HCT116 (cell line): ENCODE measurements at regions not wholly inside any gene's neighbourhood (a gene's known extent, or its start where the extent isn't known, plus 50 kb on each side); places are given as distances from the start of the nearest gene placed in this dataset.

Source experiments
- ATAC-seq: fragments of 200-7000 bp; cut with Tn5 transposase; 2 replicates; pipeline ENCODE4 v1.9.1; 2020; ENCODE audit warnings: mild to moderate bottlenecking, moderate library complexity
- BruUV-seq: library from RNA; stranded (reverse); fragments of 400-500 nt; replicated peaks from 2 replicates; lab custom pipeline; 2021; lab: Mats Ljungman, UMichigan
- CTCF ChIA-PET: fragments of 300-600 bp; sonication (Branson Sonifier 250); formaldehyde crosslinking; loops from one replicate; lab custom pipeline; 2021; ENCODE audit warnings: antibody characterized with exemption; lab: Charles Lee
- POLR2A ChIA-PET: fragments of 300-600, 350-600 bp; sonication (Branson Sonifier 250); formaldehyde crosslinking; loops from one replicate; lab custom pipeline; 2021; ENCODE audit warnings: antibody characterized with exemption; lab: Charles Lee
- RAD21 ChIA-PET, 2 experiments: fragments of 300-600 bp; sonication (Branson Sonifier 250); formaldehyde crosslinking; loops; one replicate each; lab custom pipeline; 2023; ENCODE audit warnings: low total read pairs in 2 of 2; ENCODE audit not compliant: uncharacterized antibody in 2 of 2, unreplicated experiment in 2 of 2, low non-redundant PET in 1 of 2; lab: Charles Lee
- DNase-seq: peaks from one replicate; pipeline ENCODE4 v3.0.0-alpha.2; 2010; ENCODE audit warnings: low read depth, low spot score
- H2AFZ ChIP-seq: fragments of 200-600 bp; shearing (Covaris generic), sonication (generic); 2 replicates; pipeline ENCODE4 v1.6.1; 2017; ENCODE audit warnings: low read depth, mixed run types, mixed read lengths, antibody characterized with exemption, low read length; ENCODE audit not compliant: poor library complexity, severe bottlenecking
- H3K27ac ChIP-seq: 2 replicates; pipeline ENCODE4 v1.5.1; 2012; ENCODE audit warnings: low read depth, low read length
- H3K27me3 ChIP-seq: fragments of 200-600 bp; sonication (generic); 2 replicates; pipeline ENCODE4 v1.6.1; 2016; ENCODE audit warnings: mixed run types, low read length, mixed read lengths; ENCODE audit not compliant: insufficient read depth
- H3K36me3 ChIP-seq, 2 experiments: fragments of 200-500 bp in 1 of 2; fragments of 200-600 bp in 1 of 2; sonication (Bioruptor generic) in 1 of 2; sonication (generic) in 1 of 2; 2 replicates each; pipeline versions ENCODE4 v1.5.1 to v1.6.1; 2014 to 2016; ENCODE audit warnings: low read length in 2 of 2, inconsistent platforms in 1 of 2, mixed read lengths in 1 of 2, mixed run types in 1 of 2; ENCODE audit not compliant: insufficient read depth in 2 of 2, control insufficient read depth in 1 of 2
- H3K4me1 ChIP-seq, 2 experiments: fragments of 200-600 bp in 1 of 2; sonication (generic) in 1 of 2; 2 replicates each; pipeline versions ENCODE4 v1.5.1 to v1.6.1; 2012 to 2017; ENCODE audit warnings: low read length in 2 of 2, inconsistent platforms in 1 of 2, mild to moderate bottlenecking in 1 of 2, mixed read lengths in 1 of 2, mixed run types in 1 of 2, moderate library complexity in 1 of 2; ENCODE audit not compliant: insufficient read depth in 2 of 2, control insufficient read depth in 1 of 2
- H3K4me2 ChIP-seq: fragments of 200-600 bp; sonication (generic); 2 replicates; pipeline ENCODE4 v1.6.1; 2017; ENCODE audit warnings: mixed run types, low read length, mixed read lengths
- H3K4me3 ChIP-seq, 2 experiments: fragments of 200-600 bp in 1 of 2; sonication (generic) in 1 of 2; replicated peaks in 1 of 2; 2 replicates each; pipeline ENCODE4 v1.5.1; 2011 to 2016; ENCODE audit warnings: low read length in 2 of 2, control low read depth in 1 of 2, low read depth in 1 of 2, mild to moderate bottlenecking in 1 of 2, mixed read lengths in 1 of 2, mixed run types in 1 of 2
- H3K79me2 ChIP-seq: fragments of 200-600 bp; sonication (generic); 2 replicates; pipeline ENCODE4 v1.6.1; 2017; ENCODE audit warnings: mild to moderate bottlenecking, mixed run types, low read length, moderate library complexity, mixed read lengths; ENCODE audit not compliant: insufficient read depth
- H3K9ac ChIP-seq: fragments of 200-600 bp; sonication (generic); 2 replicates; pipeline ENCODE4 v1.6.1; 2016; ENCODE audit warnings: low read length, mixed read lengths
- H3K9me2 ChIP-seq: fragments of 200-600 bp; sonication (generic), shearing (Covaris generic); 2 replicates; pipeline ENCODE4 v1.6.1; 2017; ENCODE audit warnings: mixed run types, mild to moderate bottlenecking, moderate library complexity; ENCODE audit not compliant: insufficient read depth
- H3K9me3 ChIP-seq, 2 experiments: fragments of 200-500 bp in 1 of 2; fragments of 200-600 bp in 1 of 2; sonication (Bioruptor generic) in 1 of 2; sonication (generic) in 1 of 2; 2 replicates each; pipeline ENCODE4 v1.6.1; 2014 to 2017; ENCODE audit warnings: low read length in 2 of 2, mixed read lengths in 2 of 2, inconsistent platforms in 1 of 2, low read depth in 1 of 2, mild to moderate bottlenecking in 1 of 2, mixed run types in 1 of 2, moderate library complexity in 1 of 2; ENCODE audit not compliant: control insufficient read depth in 1 of 2, insufficient read depth in 1 of 2
- H4K20me1 ChIP-seq: fragments of 200-600 bp; sonication (generic), shearing (Covaris generic); 2 replicates; pipeline ENCODE4 v1.6.1; 2017; ENCODE audit warnings: mixed run types, mild to moderate bottlenecking, moderate library complexity; ENCODE audit not compliant: insufficient read depth
- ATF3 ChIP-seq: IDR thresholded peaks from 2 replicates; pipeline ENCODE4 v1.6.1; 2012
- FOSL1 ChIP-seq: IDR thresholded peaks from 2 replicates; pipeline ENCODE4 v1.6.1; 2012; ENCODE audit warnings: low read depth
- MAX ChIP-seq: IDR thresholded peaks from 2 replicates; pipeline ENCODE4 v1.6.1; 2012
- POLR2A ChIP-seq: IDR thresholded peaks from 2 replicates; pipeline ENCODE4 v1.7.0; 2011; ENCODE audit warnings: borderline replicate concordance; ENCODE audit not compliant: insufficient read depth, insufficient read length; ENCODE audit errors: extremely low read depth
- YY1 ChIP-seq: IDR thresholded peaks from 2 replicates; pipeline ENCODE4 v1.6.1; 2011; ENCODE audit warnings: low read length, low read depth, moderate library complexity, mild to moderate bottlenecking; ENCODE audit not compliant: insufficient replicate concordance; ENCODE audit errors: extremely low read depth
- ZFX ChIP-seq: fragments of 450-650 bp; IDR thresholded peaks from 2 replicates; pipeline ENCODE4 v1.6.1; 2017
- intact Hi-C: fragments of 100-400 bp; cut with micrococcal nuclease; formaldehyde crosslinking; loops from 2 replicates; pipeline ENCODE4 v1.10.0; 2022
- TF ChIP-seq, protein P1 (sequence below): IDR thresholded peaks from 2 replicates; pipeline ENCODE4 v1.6.1; 2011; ENCODE audit warnings: mild to moderate bottlenecking, low read length, moderate library complexity; ENCODE audit not compliant: insufficient replicate concordance; ENCODE audit errors: extremely low read depth

DNA sequence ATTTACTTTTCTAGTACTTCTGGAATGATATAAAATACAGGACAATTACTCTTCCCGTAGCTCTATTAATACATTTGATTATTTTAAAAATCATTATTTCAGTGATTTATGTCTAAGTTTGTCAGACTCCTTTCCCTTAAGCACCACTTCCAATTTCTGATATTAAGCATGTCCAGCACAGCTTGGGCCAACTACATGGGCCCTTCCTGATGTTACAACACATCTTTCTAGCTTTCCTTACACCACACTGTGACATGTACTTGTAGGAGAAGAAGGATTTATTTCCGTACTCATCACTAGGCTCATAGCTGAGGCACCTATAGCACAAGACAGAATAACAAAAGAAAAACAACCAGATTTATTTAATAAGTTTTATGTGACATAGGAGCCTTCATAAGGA, 134.8 kb upstream of the HNRNPA3 start:
- no peak for DNase-seq
- H3K4me1 ChIP-seq = no peaks in the 10 kb centered on the region
- BruUV-seq = no TSS peak
- ChIA-PET RAD21 (no interaction called here), POLR2A (no interaction called here), CTCF (no interaction called here)
- no peaks in the 10 kb centered on the region for H3K79me2 ChIP-seq
- H3K9me2 ChIP-seq = no peaks in the 10 kb centered on the region
- H3K4me2 ChIP-seq = no peak overlapping the region
- intact Hi-C loops = no loop called here
- H4K20me1 ChIP-seq = no peaks in the 10 kb centered on the region
- no peak overlapping the region for H3K9ac ChIP-seq
- no peak overlapping the region for H2AFZ ChIP-seq
- H3K4me3 ChIP-seq = no peak overlapping the region
- no peaks in the 10 kb centered on the region for H3K9me3 ChIP-seq
- no peaks in the 10 kb centered on the region for H3K36me3 ChIP-seq
- TF ChIP-seq POLR2A (no peak), ATF3 (no peak), YY1 (no peak), MAX (no peak), ZFX (no peak), FOSL1 (no peak)
- TF ChIP-seq, protein P1, sequence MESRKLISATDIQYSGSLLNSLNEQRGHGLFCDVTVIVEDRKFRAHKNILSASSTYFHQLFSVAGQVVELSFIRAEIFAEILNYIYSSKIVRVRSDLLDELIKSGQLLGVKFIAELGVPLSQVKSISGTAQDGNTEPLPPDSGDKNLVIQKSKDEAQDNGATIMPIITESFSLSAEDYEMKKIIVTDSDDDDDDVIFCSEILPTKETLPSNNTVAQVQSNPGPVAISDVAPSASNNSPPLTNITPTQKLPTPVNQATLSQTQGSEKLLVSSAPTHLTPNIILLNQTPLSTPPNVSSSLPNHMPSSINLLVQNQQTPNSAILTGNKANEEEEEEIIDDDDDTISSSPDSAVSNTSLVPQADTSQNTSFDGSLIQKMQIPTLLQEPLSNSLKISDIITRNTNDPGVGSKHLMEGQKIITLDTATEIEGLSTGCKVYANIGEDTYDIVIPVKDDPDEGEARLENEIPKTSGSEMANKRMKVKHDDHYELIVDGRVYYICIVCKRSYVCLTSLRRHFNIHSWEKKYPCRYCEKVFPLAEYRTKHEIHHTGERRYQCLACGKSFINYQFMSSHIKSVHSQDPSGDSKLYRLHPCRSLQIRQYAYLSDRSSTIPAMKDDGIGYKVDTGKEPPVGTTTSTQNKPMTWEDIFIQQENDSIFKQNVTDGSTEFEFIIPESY = no peak
- TF ChIP-seq, all 23 proteins: peak for 0
- no peak for ATAC-seq
- H3K27me3 ChIP-seq = peaks cover 22% of the 10 kb centered on the region; the same call in 1 of the 2 replicates
- no peak overlapping the region for H3K27ac ChIP-seq

DNA sequence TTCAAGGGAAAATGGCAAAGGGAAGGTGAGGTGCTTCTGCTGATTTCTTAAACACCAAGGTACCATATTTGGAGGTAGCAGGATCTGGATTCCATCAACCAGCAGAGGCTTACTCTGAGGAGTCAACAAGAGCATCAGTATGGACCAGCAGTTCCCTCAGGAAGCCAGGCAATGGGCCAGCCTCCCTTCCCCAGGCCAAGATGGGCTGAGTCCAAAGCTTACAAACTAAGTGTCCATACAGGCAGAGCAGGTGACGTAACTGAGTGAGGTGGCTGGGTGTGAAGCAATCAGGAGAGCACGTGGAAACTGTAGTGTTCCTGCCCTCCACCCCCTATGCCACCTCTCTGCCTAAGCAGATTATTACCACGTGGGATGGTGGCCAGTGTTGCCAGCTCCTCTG, 134.2 kb upstream of the HNRNPA3 start:
- Histone ChIP-seq H3K4me2 (no peak overlapping the region), H3K9me3 (no peaks in the 10 kb centered on the region), H3K27ac (no peak overlapping the region), H3K9ac (no peak overlapping the region), H3K36me3 (no peaks in the 10 kb centered on the region), H3K79me2 (no peaks in the 10 kb centered on the region), H3K9me2 (no peaks in the 10 kb centered on the region), H3K4me3 (no peak overlapping the region), H4K20me1 (no peaks in the 10 kb centered on the region), H3K27me3 (peaks cover 23% of the 10 kb centered on the region; the same call in 1 of the 2 replicates), H2AFZ (no peak overlapping the region), H3K4me1 (no peaks in the 10 kb centered on the region)
- ChIA-PET CTCF (no interaction called here), POLR2A (no interaction called here), RAD21 (no interaction called here)
- intact Hi-C loops = no loop called here
- no peak for TF ChIP-seq MAX
- no TSS peak for BruUV-seq
- ATAC-seq = no peak; the same call in 1 of the 2 replicates
- DNase-seq = no peak
